NB4 (cell line): ENCODE measurements at regions not wholly inside any gene's neighbourhood (a gene's known extent, or its start where the extent isn't known, plus 50 kb on each side); places are given as distances from the start of the nearest gene placed in this dataset.
"Not testable (repeated sequence)": the region's sequence is repeated elsewhere in the genome, so short reads cannot be mapped to it uniquely, and the experiment has no call there.

Experiments used
- MYC ChIP-seq: IDR thresholded peaks from 2 replicates; pipeline ENCODE4 v1.6.1; 2011; ENCODE audit warnings: low read depth, low read length
- POLR2A ChIP-seq: IDR thresholded peaks from 2 replicates; pipeline ENCODE4 v1.6.1; 2011; ENCODE audit warnings: mild to moderate bottlenecking; ENCODE audit not compliant: insufficient read length; ENCODE audit errors: extremely low read depth
- TF ChIP-seq, protein P1 (sequence below): IDR thresholded peaks from one replicate; pipeline ENCODE4 v1.5.1; 2012; ENCODE audit warnings: low read depth, low read length

- TF ChIP-seq, protein P1, sequence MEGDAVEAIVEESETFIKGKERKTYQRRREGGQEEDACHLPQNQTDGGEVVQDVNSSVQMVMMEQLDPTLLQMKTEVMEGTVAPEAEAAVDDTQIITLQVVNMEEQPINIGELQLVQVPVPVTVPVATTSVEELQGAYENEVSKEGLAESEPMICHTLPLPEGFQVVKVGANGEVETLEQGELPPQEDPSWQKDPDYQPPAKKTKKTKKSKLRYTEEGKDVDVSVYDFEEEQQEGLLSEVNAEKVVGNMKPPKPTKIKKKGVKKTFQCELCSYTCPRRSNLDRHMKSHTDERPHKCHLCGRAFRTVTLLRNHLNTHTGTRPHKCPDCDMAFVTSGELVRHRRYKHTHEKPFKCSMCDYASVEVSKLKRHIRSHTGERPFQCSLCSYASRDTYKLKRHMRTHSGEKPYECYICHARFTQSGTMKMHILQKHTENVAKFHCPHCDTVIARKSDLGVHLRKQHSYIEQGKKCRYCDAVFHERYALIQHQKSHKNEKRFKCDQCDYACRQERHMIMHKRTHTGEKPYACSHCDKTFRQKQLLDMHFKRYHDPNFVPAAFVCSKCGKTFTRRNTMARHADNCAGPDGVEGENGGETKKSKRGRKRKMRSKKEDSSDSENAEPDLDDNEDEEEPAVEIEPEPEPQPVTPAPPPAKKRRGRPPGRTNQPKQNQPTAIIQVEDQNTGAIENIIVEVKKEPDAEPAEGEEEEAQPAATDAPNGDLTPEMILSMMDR = not testable (repeated sequence)
- not testable (repeated sequence) for TF ChIP-seq MYC, POLR2A
Measured at GRCh38 chr6:60333708-60334107, 1952.3 kb downstream of the KHDRBS2 start.
